Neural crest cell (in vitro differentiated cells): ENCODE measurements at regions not wholly inside any gene's neighbourhood (a gene's known extent, or its start where the extent isn't known, plus 50 kb on each side); places are given as distances from the start of the nearest gene placed in this dataset.

Experiments used
- DNase-seq: peaks from one replicate; pipeline ENCODE4 v3.0.0; 2021; ENCODE audit warnings: low read depth, mixed read lengths, low spot score
- H3K27ac Mint-ChIP-seq: one replicate; pipeline ENCODE4 v1.8.0; 2021; ENCODE audit warnings: mild to moderate bottlenecking, mixed read lengths; ENCODE audit not compliant: unreplicated experiment
- H3K27me3 Mint-ChIP-seq: 2 replicates; pipeline ENCODE4 v1.8.0; 2021; ENCODE audit warnings: low read depth, mild to moderate bottlenecking, mixed read lengths
- H3K36me3 Mint-ChIP-seq: 2 replicates; pipeline ENCODE4 v1.8.0; 2021; ENCODE audit warnings: low read depth, mild to moderate bottlenecking, mixed read lengths
- H3K4me1 Mint-ChIP-seq: 2 replicates; pipeline ENCODE4 v1.8.0; 2021; ENCODE audit warnings: mixed read lengths
- H3K4me3 Mint-ChIP-seq: one replicate; pipeline ENCODE4 v1.8.0; 2021; ENCODE audit warnings: mild to moderate bottlenecking, mixed read lengths
- H3K9me3 Mint-ChIP-seq: 2 replicates; pipeline ENCODE4 v1.8.0; 2021; ENCODE audit warnings: mixed read lengths
- TF ChIP-seq, protein P1 (sequence below): fragments of 200-600 bp; sonication (generic); conservative IDR thresholded peaks from 2 replicates; pipeline ENCODE4 v1.5.0; 2021; ENCODE audit warnings: antibody characterized with exemption, mild to moderate bottlenecking

DNA sequence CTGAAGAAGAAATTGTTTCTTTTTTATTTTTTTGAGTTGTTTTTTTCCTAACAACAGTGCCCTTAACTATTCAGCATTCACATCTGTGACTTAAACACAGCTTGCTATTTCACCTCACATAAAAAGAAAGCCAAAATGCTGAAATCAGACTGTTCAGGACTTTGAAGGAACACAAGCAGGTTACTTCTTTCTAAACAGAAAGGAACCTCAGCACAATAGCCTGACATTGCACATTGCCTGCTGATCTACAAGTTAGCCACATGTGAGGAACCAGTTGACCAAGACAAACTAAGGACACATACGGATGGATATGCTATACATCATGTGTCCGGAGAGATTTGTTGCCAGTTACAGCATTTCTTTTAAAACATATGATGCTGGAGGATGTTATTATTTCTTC is 331.1 kb downstream of the FSIP2 start:
- H3K9me3 Mint-ChIP-seq: no peaks in the 10 kb centered on the region
- DNase-seq: no peak
- H3K27ac Mint-ChIP-seq: no peak overlapping the region
- H3K36me3 Mint-ChIP-seq: no peaks in the 10 kb centered on the region
- peaks cover 3% of the 10 kb centered on the region for H3K4me1 Mint-ChIP-seq
- TF ChIP-seq, protein P1, sequence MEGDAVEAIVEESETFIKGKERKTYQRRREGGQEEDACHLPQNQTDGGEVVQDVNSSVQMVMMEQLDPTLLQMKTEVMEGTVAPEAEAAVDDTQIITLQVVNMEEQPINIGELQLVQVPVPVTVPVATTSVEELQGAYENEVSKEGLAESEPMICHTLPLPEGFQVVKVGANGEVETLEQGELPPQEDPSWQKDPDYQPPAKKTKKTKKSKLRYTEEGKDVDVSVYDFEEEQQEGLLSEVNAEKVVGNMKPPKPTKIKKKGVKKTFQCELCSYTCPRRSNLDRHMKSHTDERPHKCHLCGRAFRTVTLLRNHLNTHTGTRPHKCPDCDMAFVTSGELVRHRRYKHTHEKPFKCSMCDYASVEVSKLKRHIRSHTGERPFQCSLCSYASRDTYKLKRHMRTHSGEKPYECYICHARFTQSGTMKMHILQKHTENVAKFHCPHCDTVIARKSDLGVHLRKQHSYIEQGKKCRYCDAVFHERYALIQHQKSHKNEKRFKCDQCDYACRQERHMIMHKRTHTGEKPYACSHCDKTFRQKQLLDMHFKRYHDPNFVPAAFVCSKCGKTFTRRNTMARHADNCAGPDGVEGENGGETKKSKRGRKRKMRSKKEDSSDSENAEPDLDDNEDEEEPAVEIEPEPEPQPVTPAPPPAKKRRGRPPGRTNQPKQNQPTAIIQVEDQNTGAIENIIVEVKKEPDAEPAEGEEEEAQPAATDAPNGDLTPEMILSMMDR: no peak
- no peaks in the 10 kb centered on the region for H3K27me3 Mint-ChIP-seq
- H3K4me3 Mint-ChIP-seq: no peak overlapping the region

DNA sequence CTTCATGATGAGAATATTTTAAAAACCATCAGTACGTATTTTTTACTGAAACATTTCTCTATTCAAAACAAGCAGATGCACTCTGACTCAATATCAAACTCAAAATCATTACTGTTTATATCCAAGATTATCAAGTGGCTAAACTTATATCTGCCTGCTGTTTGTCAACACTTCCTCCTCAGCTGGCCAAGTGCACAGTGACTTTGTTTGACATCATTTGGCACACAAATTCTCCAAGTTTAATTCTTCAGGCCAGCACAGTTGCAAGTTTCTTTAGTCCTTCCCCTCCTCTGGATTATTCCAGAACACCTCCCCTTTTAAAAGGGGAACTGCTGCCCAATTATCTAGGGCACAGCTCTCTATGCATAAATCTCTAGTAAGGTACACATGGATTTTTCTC is 346.6 kb downstream of the FSIP2 start:
- H3K4me1 Mint-ChIP-seq: peaks cover 12% of the 10 kb centered on the region
- TF ChIP-seq, protein P1: no peak
- peak overlapping the region; percentile 65 for H3K27ac Mint-ChIP-seq
- peaks cover 6% of the 10 kb centered on the region for H3K9me3 Mint-ChIP-seq
- no peaks in the 10 kb centered on the region for H3K27me3 Mint-ChIP-seq
- H3K36me3 Mint-ChIP-seq: peaks cover 4% of the 10 kb centered on the region
- no peak for DNase-seq
- H3K4me3 Mint-ChIP-seq: no peak overlapping the region

DNA sequence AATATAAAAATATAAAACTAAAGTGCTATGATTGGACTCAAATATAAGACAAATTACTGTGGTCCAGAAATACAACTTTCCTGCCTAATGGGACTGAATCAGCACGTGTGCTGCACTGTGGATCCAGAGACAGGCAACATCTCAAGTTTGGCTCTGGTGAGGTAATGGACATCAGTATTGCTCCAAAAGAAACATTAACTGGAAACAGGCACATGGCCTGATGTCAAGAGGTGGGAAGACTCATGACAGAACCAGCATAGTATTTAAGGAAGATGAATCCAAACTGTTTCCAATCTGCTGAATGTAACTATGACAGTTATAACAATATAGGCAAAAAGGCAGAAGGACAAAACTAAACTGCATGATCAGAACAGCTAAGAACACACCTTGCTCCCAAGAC is 354.6 kb downstream of the FSIP2 start:
- no peak for DNase-seq
- no peak overlapping the region for H3K27ac Mint-ChIP-seq
- no peaks in the 10 kb centered on the region for H3K9me3 Mint-ChIP-seq
- no peaks in the 10 kb centered on the region for H3K36me3 Mint-ChIP-seq
- H3K4me3 Mint-ChIP-seq: no peak overlapping the region
- TF ChIP-seq, protein P1: no peak
- no peaks in the 10 kb centered on the region for H3K27me3 Mint-ChIP-seq
- H3K4me1 Mint-ChIP-seq: no peaks in the 10 kb centered on the region

DNA sequence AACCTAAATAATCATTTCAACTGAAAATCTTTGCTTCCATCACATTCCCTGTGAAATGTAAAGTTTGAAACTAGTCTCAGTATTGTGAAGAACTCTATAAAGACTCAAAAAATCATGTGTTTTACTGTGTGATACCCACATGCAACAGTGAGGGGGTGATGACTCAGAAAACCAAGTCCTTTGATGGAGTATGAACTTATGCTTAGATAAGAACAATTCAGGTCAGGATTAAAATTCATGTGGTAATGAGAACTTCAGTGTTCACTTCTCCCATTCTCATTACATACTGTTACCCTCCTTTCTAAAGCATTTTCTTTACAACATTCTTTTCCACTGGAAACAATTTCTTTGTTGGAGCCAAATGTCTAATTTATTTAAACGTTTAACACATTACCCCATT is 360.2 kb downstream of the FSIP2 start:
- Mint-ChIP-seq H3K27ac (peak overlapping the region; percentile 29), H3K4me1 (peaks cover 21% of the 10 kb centered on the region), H3K4me3 (no peak overlapping the region), H3K27me3 (no peaks in the 10 kb centered on the region), H3K9me3 (no peaks in the 10 kb centered on the region), H3K36me3 (peaks cover 3% of the 10 kb centered on the region)
- DNase-seq: no peak
- TF ChIP-seq, protein P1: no peak

DNA sequence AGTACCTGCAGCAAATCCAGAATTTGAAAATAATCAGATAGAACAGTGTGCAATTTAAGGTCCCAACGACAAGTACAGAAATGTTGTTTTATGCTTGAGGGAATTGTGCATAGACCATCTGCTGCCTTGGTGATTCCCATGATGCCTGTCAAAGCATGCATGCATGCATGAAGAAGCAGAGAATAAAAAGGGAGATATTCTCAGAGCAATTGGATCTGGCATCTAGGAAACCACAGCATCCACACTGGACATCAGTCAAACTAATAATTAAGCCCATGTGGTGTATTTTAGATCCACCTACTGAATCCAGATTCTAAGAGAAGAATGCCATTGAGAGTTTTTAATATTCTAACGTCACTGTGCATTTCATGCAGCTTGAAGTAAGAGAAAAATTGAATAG is 361.2 kb downstream of the FSIP2 start:
- Mint-ChIP-seq H3K4me3 (no peak overlapping the region), H3K27ac (no peak overlapping the region), H3K36me3 (peaks cover 3% of the 10 kb centered on the region), H3K9me3 (no peaks in the 10 kb centered on the region), H3K27me3 (no peaks in the 10 kb centered on the region), H3K4me1 (peaks cover 21% of the 10 kb centered on the region)
- TF ChIP-seq, protein P1: no peak
- DNase-seq: no peak

DNA sequence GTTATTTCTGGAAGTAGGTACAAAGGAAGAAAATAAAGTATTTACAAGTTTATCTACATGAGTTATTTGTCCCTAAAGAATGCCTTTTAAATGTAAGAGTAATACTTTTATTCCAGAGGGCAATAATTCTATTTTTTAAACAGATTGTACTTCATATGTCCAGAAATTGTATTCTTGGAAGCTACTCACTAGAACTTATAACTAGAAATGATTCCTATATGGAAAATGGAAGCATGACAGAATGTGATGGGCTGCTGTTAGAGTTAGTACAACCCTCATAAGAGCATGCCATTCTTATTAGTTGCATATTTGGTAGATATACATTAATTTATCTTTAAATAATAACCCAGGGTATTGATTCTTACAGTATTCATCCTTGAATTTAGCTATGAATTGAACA is 362.0 kb downstream of the FSIP2 start:
- H3K36me3 Mint-ChIP-seq: peaks cover 5% of the 10 kb centered on the region
- H3K4me1 Mint-ChIP-seq: peaks cover 21% of the 10 kb centered on the region
- DNase-seq: no peak
- H3K9me3 Mint-ChIP-seq: no peaks in the 10 kb centered on the region
- no peak overlapping the region for H3K27ac Mint-ChIP-seq
- TF ChIP-seq, protein P1: no peak
- H3K4me3 Mint-ChIP-seq: no peak overlapping the region
- no peaks in the 10 kb centered on the region for H3K27me3 Mint-ChIP-seq
